ENCODE measurements at regions not wholly inside any gene's neighbourhood (a gene's known extent, or its start where the extent isn't known, plus 50 kb on each side); places are given as distances from the start of the nearest gene placed in this dataset.

- Histone ChIP-seq H3K27me3 (ENCODE audit: insufficient read depth, low read length) (no peaks in the 10 kb centered on the region), H3K79me2 (ENCODE audit: insufficient read depth, low read length) (no peaks in the 10 kb centered on the region), H3K4me2 (ENCODE audit: low read length) (no peak overlapping the region), H3K9me2 (ENCODE audit: insufficient read depth) (no peaks in the 10 kb centered on the region), H3K4me3 (replicated peaks in 1 of 2; ENCODE audit: low read depth in 1 of 2, low read length in 2 of 2) (no peak overlapping the region), H3K4me1 (ENCODE audit: control insufficient read depth in 1 of 2, insufficient read depth in 2 of 2, low read length in 2 of 2) (no peaks in the 10 kb centered on the region), H4K20me1 (ENCODE audit: insufficient read depth) (no peaks in the 10 kb centered on the region), H3K9me3 (ENCODE audit: control insufficient read depth in 1 of 2, insufficient read depth in 1 of 2, low read depth in 1 of 2, low read length in 2 of 2) (no peaks in the 10 kb centered on the region), H3K36me3 (ENCODE audit: control insufficient read depth in 1 of 2, insufficient read depth in 2 of 2, low read length in 2 of 2) (no peaks in the 10 kb centered on the region), H2AFZ (ENCODE audit: low read depth, low read length, poor library complexity, severe bottlenecking) (no peak overlapping the region), H3K27ac (ENCODE audit: low read depth, low read length) (no peak overlapping the region), H3K9ac (ENCODE audit: low read length) (no peak overlapping the region)
- no TSS peak for BruUV-seq (replicated peaks)
- ChIA-PET CTCF (no interaction called here), RAD21 (ENCODE audit: low non-redundant PET in 1 of 2, low total read pairs in 2 of 2, uncharacterized antibody in 2 of 2, unreplicated experiment in 2 of 2) (no interaction called here), POLR2A (no interaction called here)
- ATAC-seq, result no peak
- DNase-seq (ENCODE audit: low read depth, low spot score), result no peak
- intact Hi-C loops (cut with micrococcal nuclease), result loop anchor here (10.0 kb wide), 1 partner anchor 354 kb away; no protein-coding TSS in a partner anchor
- TF ChIP-seq SP1 (IDR thresholded peaks at IDR 0.05; ENCODE audit: low read depth) (no peak), FOSL1 (IDR thresholded peaks at IDR 0.05; ENCODE audit: low read depth) (no peak), ELF1 (IDR thresholded peaks at IDR 0.05; ENCODE audit: borderline replicate concordance, low read depth) (no peak), JUND (IDR thresholded peaks at IDR 0.05) (no peak), EZH2 (IDR thresholded peaks at IDR 0.05) (no peak), RAD21 (IDR thresholded peaks at IDR 0.05; ENCODE audit: low read depth) (no peak), POLR2AphosphoS5 (IDR thresholded peaks at IDR 0.05; ENCODE audit: low read depth, low read length) (no peak), ZFX (IDR thresholded peaks at IDR 0.05) (no peak)
- TF ChIP-seq, protein P1, sequence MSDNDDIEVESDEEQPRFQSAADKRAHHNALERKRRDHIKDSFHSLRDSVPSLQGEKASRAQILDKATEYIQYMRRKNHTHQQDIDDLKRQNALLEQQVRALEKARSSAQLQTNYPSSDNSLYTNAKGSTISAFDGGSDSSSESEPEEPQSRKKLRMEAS (IDR thresholded peaks at IDR 0.05), result no peak
Measured at GRCh38 chr10:125348536-125348935, 188.2 kb upstream of the CTBP2 start.

DNA sequence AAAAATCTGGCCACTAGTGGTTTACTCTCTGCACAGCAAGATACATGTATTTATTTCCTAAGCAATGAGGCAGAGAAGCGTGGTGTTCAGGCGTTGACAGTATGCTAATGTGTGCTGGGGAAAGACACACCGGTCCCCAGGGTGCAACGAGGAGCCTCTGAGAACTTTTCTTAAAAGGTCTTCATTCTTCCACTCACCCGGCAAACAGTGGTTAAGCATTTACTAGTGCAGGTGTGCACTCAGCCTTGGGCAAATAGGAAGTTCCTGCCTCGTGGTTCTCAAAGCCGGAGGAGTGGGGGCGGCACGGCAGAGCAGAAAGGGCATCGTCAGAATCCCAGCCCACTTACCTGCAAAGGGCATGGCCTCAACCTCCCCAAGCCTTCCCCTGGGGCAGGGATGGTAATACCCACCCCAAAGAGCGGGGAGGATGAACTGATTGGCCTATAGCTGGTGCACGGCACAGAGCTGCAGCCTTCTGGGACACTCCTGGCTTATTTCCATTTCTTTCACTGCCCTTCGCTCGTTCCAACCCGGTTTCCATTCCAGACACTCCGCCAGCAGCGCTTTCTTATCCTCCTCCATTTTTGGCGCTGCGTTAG, 184.3 kb upstream of the CTBP2 start:
- no TSS peak for BruUV-seq (replicated peaks)
- Histone ChIP-seq H3K27ac (ENCODE audit: low read depth, low read length) (no peak overlapping the region), H3K4me2 (ENCODE audit: low read length) (no peak overlapping the region), H3K4me1 (ENCODE audit: control insufficient read depth in 1 of 2, insufficient read depth in 2 of 2, low read length in 2 of 2) (no peaks in the 10 kb centered on the region), H3K36me3 (ENCODE audit: control insufficient read depth in 1 of 2, insufficient read depth in 2 of 2, low read length in 2 of 2) (no peaks in the 10 kb centered on the region), H3K27me3 (ENCODE audit: insufficient read depth, low read length) (no peaks in the 10 kb centered on the region), H3K9me3 (ENCODE audit: control insufficient read depth in 1 of 2, insufficient read depth in 1 of 2, low read depth in 1 of 2, low read length in 2 of 2) (no peaks in the 10 kb centered on the region), H3K4me3 (replicated peaks in 1 of 2; ENCODE audit: low read depth in 1 of 2, low read length in 2 of 2) (no peak overlapping the region), H3K9ac (ENCODE audit: low read length) (no peak overlapping the region), H3K9me2 (ENCODE audit: insufficient read depth) (no peaks in the 10 kb centered on the region), H4K20me1 (ENCODE audit: insufficient read depth) (no peaks in the 10 kb centered on the region), H3K79me2 (ENCODE audit: insufficient read depth, low read length) (no peaks in the 10 kb centered on the region), H2AFZ (ENCODE audit: low read depth, low read length, poor library complexity, severe bottlenecking) (no peak overlapping the region)
- RAD21 ChIA-PET (ENCODE audit: low non-redundant PET in 1 of 2, low total read pairs in 2 of 2, uncharacterized antibody in 2 of 2, unreplicated experiment in 2 of 2), result no interaction called here
- DNase-seq (ENCODE audit: low read depth, low spot score), result no peak
- POLR2A ChIA-PET, result no interaction called here
- no peak for TF ChIP-seq RAD21 (IDR thresholded peaks at IDR 0.05; ENCODE audit: low read depth)
- TF ChIP-seq, protein P2, sequence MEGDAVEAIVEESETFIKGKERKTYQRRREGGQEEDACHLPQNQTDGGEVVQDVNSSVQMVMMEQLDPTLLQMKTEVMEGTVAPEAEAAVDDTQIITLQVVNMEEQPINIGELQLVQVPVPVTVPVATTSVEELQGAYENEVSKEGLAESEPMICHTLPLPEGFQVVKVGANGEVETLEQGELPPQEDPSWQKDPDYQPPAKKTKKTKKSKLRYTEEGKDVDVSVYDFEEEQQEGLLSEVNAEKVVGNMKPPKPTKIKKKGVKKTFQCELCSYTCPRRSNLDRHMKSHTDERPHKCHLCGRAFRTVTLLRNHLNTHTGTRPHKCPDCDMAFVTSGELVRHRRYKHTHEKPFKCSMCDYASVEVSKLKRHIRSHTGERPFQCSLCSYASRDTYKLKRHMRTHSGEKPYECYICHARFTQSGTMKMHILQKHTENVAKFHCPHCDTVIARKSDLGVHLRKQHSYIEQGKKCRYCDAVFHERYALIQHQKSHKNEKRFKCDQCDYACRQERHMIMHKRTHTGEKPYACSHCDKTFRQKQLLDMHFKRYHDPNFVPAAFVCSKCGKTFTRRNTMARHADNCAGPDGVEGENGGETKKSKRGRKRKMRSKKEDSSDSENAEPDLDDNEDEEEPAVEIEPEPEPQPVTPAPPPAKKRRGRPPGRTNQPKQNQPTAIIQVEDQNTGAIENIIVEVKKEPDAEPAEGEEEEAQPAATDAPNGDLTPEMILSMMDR (IDR thresholded peaks at IDR 0.05 in 2 of 3, conservative IDR thresholded peaks at IDR 0.05 in 1 of 3; ENCODE audit: borderline replicate concordance in 1 of 3, insufficient read depth in 1 of 3, low read depth in 2 of 3, low read length in 2 of 3), result no peak
- peak; percentile 31; the same call in 1 of the 2 replicates for ATAC-seq
- intact Hi-C loops (cut with micrococcal nuclease), result loop anchor here (10.0 kb wide), 1 partner anchor 350 kb away; no protein-coding TSS in a partner anchor
- CTCF ChIA-PET, result interaction anchor here (1.6 to 2.1 kb wide), 2 partner anchors 297 to 352 kb away, joined by 3 to 7 read pairs; no protein-coding TSS in a partner anchor

Data from HCT116 (cell line).